Cardiac fibroblast (primary cell): ENCODE measurements at regions not wholly inside any gene's neighbourhood (a gene's known extent, or its start where the extent isn't known, plus 50 kb on each side); places are given as distances from the start of the nearest gene placed in this dataset.

ENCODE experiments used
- DNase-seq, 2 donors: peaks; one replicate each; pipeline versions ENCODE4 v3.0.0 to v3.0.0-alpha.2; 2010; ENCODE audit warnings: low read depth in 2 of 2
- H3K4me3 ChIP-seq, 2 donors: replicated peaks in 1 of 2; 1 replicate in 1 of 2; 2 replicates in 1 of 2; pipeline ENCODE4 v1.5.1; 2011; ENCODE audit warnings: low read depth in 2 of 2, low read length in 2 of 2, mild to moderate bottlenecking in 2 of 2, moderate library complexity in 1 of 2
- TF ChIP-seq, protein P1 (sequence below): IDR thresholded peaks from one replicate; pipeline ENCODE4 v1.5.1; 2011; ENCODE audit warnings: low read depth, mild to moderate bottlenecking, low read length, inconsistent platforms

DNA sequence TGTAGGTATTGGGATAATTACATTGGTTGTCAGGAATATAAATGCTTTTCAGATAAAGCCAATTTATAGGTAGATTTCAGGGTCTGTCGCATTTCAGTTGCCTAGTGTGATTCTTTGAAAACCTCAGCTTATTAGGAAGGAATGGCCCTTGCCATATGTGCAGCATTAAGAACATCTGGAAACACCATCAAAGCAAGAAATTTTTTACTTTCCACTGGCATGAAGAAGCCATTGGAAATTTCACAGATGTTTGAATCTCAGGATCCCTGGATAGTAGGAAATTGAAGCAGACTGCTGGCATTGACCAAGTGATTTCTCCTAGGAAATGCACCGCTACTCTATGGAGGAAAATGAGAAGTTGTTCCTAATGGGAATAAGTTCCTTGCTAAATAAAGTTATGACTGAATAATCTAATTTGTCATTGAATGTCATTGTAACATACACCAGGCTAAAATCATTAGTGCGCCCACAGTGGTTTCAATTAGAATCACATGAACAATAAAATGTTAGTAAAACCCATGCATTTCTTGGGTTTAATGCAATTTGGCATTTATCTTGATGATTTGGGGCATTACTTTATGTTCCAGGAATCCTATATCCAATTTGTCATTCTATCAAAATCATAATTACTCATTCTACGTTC is 950.1 kb downstream of the EPHA7 start:
- no peak overlapping the region for H3K4me3 ChIP-seq
- no peak for DNase-seq
- TF ChIP-seq, protein P1, sequence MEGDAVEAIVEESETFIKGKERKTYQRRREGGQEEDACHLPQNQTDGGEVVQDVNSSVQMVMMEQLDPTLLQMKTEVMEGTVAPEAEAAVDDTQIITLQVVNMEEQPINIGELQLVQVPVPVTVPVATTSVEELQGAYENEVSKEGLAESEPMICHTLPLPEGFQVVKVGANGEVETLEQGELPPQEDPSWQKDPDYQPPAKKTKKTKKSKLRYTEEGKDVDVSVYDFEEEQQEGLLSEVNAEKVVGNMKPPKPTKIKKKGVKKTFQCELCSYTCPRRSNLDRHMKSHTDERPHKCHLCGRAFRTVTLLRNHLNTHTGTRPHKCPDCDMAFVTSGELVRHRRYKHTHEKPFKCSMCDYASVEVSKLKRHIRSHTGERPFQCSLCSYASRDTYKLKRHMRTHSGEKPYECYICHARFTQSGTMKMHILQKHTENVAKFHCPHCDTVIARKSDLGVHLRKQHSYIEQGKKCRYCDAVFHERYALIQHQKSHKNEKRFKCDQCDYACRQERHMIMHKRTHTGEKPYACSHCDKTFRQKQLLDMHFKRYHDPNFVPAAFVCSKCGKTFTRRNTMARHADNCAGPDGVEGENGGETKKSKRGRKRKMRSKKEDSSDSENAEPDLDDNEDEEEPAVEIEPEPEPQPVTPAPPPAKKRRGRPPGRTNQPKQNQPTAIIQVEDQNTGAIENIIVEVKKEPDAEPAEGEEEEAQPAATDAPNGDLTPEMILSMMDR: no peak

DNA sequence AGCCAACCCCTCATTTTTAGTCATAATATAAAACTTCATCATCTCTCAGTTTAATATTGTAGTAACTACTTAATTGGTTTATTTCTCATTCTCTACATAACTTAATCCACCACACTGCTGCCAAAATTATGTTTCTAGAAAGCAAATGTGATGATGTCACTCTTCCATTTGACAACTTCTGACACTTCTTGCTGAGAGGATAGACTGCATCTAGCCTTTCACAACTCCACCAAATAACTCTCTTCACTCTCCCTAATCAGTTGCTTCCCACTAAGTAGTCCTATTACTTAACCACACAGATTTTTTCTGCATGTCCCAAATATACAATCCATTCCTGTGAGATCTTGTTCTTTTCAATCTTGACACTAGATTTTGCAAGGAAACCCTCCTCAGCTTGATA is 951.3 kb downstream of the EPHA7 start:
- TF ChIP-seq, protein P1: no peak
- peak in 1 of 2 donors; percentile 1 for DNase-seq
- H3K4me3 ChIP-seq: no peak overlapping the region

DNA sequence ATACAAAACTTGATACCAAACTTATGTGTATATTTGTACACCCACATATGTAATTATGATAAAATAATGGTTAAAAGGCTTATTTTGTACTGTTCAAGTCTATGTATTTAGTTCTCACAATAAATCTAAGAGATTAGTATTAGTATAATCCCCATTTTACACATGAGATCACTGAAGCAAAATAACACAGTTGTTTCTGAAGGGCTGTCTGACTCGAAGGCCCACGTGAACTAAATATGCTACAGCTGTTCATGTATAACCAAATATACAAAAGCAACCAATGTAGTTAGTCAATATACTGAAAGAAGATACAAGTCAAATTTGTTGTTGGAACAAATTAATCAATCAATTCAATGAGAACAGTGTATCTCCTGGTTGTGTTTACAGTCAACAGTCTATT is 959.2 kb downstream of the EPHA7 start:
- no peak for DNase-seq
- TF ChIP-seq, protein P1: no peak
- H3K4me3 ChIP-seq: no peak overlapping the region

DNA sequence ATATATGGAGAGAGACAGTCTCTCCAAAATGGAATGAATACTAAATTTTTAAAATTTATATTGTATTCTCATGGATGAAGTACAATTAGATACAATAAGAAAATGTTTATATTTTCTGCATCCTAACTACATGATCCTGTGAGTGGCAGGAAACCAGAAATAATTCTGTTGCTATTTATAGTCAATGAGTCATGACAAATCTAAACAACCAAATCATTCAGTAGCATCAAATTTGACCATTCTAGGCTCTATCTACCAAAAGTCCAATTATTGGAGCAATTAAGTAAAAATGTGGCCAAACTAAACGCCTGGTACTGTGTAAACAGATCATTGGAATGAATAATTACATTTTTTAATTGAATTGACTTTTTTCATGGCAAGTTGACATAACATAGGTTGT is 959.8 kb downstream of the EPHA7 start:
- DNase-seq: no peak
- H3K4me3 ChIP-seq: no peak overlapping the region
- TF ChIP-seq, protein P1: no peak

DNA sequence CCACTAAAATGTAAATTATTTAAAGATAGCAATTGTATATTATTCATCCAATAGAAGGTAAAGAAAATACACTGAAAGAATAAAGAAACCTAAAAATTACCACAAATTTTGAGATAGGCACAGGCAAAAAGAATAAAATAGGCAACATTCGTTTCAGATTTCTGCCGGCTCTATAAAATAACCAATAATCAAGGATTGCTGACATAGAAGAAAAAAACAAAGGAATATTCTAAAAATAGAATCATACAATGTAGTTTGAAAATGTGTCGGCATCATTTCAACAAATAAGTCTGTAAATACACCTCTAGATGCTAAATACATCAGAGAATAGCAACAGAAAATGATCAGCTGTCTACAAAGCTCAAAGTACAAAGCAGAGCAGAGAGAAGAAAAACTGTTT is 973.3 kb downstream of the EPHA7 start:
- no peak for DNase-seq
- TF ChIP-seq, protein P1: no peak
- H3K4me3 ChIP-seq: no peak overlapping the region

DNA sequence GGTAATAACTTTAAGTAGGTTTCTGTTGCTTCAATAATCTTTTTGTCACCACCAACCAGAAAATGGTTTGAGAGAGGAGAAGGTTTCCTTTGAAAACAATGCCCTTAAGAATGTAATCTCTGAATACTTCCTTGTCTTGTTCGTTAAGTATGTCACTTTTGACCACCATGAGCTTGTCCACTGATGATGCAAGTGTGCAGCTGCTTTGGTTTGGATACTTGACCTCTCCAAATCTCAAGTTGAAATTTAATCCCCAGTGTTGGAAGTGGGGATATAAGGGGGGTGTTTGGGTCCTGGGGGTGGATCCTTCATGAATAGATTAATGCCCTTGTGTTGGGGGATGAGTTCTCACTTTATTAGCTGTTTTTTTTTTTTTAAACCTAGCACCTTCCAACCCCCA is 985.4 kb downstream of the EPHA7 start:
- no peak overlapping the region for H3K4me3 ChIP-seq
- no peak for DNase-seq
- TF ChIP-seq, protein P1: no peak

DNA sequence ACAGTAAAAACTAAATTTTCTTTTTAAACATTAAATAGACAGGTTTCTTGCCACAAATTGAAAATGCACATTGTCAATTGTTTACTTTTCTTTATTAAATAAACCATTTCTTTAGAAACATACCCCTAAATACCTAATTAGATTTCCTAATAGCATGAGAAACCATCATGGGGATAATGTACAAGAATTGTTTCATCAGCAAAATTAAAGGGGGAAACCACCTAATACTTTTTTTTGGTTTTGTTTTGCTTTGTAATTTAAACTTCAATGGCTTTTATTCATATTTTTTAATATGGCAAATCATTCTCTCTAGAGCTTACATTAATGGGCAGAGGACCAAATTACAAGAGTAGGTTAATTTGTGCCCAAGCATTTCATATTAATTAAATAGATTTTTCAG is 987.9 kb downstream of the EPHA7 start:
- H3K4me3 ChIP-seq: no peak overlapping the region
- TF ChIP-seq, protein P1: no peak
- no peak for DNase-seq
